H1 (cell line): ENCODE measurements at regions not wholly inside any gene's neighbourhood (a gene's known extent, or its start where the extent isn't known, plus 50 kb on each side); places are given as distances from the start of the nearest gene placed in this dataset.
A peak's percentile ranks its signal among the peaks of the same experiment; 100 is the strongest.

ENCODE experiments used
- GTF2F1 ChIP-seq: IDR thresholded peaks from 2 replicates; pipeline ENCODE4 v1.6.1; 2012; ENCODE audit warnings: low read depth, low read length, improper control_type of control experiment, borderline replicate concordance
- KDM5A ChIP-seq: fragments of 200-600 bp; IDR thresholded peaks from 2 replicates; pipeline ENCODE4 v1.7.1; 2012; ENCODE audit warnings: mild to moderate bottlenecking, low read length, inconsistent platforms, mixed read lengths
- NANOG ChIP-seq: IDR thresholded peaks from 2 replicates; pipeline ENCODE4 v1.6.1; 2011; ENCODE audit warnings: low read length, low read depth, mild to moderate bottlenecking, inconsistent platforms; ENCODE audit not compliant: insufficient read depth, poor library complexity, severe bottlenecking
- RBBP5 ChIP-seq: IDR thresholded peaks from 2 replicates; pipeline ENCODE4 v1.7.1; 2012; ENCODE audit warnings: low read depth, mild to moderate bottlenecking, inconsistent platforms, low read length, moderate library complexity, borderline replicate concordance
- TEAD4 ChIP-seq: IDR thresholded peaks from 2 replicates; pipeline ENCODE4 v1.6.1; 2012; ENCODE audit warnings: low read depth, low read length, inconsistent platforms, mixed read lengths
- TF ChIP-seq, protein P1 (sequence below), 3 experiments: IDR thresholded peaks; 1 replicate in 2 of 3; 2 replicates in 1 of 3; pipeline versions ENCODE4 v1.5.1 to v1.6.1; 2011; ENCODE audit warnings: low read length in 3 of 3, mild to moderate bottlenecking in 3 of 3, inconsistent platforms in 2 of 3, low read depth in 1 of 3, moderate library complexity in 1 of 3; ENCODE audit not compliant: insufficient read depth in 1 of 3; ENCODE audit errors: control extremely low read depth in 1 of 3

DNA sequence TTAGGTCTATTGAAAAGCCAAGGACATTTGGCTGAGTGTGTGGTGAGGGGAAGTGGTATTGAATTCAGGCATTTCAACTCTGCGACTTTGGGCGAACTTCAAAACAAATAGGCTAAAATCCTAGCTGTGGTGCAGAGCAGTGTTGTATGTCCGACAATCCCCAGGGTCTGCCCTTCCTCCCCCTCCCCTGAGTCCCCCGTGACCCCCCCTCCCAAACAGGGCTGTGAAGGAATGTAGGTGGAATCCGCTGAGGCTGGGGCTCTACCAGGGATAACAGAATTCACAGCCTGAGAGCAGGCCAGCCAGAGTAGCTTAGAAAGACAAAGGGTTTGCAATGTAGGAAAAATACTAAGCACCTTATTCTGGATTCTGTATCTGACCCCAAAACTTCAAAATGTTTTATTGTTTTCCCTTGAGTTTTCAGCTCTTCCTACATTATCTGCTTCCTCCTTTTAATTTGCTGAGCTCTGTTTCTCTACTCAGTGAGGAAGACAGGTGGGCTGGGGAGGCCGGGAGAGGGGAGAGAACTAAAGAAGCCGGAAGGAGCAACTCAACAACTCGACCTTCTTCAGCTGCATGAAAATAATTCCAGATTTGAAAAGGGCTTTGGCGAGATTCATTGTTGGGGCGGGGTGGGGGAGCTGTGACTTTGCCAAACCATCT is 315.2 kb downstream of the BLID start (continued):
- TF ChIP-seq, protein P1, sequence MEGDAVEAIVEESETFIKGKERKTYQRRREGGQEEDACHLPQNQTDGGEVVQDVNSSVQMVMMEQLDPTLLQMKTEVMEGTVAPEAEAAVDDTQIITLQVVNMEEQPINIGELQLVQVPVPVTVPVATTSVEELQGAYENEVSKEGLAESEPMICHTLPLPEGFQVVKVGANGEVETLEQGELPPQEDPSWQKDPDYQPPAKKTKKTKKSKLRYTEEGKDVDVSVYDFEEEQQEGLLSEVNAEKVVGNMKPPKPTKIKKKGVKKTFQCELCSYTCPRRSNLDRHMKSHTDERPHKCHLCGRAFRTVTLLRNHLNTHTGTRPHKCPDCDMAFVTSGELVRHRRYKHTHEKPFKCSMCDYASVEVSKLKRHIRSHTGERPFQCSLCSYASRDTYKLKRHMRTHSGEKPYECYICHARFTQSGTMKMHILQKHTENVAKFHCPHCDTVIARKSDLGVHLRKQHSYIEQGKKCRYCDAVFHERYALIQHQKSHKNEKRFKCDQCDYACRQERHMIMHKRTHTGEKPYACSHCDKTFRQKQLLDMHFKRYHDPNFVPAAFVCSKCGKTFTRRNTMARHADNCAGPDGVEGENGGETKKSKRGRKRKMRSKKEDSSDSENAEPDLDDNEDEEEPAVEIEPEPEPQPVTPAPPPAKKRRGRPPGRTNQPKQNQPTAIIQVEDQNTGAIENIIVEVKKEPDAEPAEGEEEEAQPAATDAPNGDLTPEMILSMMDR (IDR thresholded peaks at IDR 0.05; ENCODE audit: control extremely low read depth in 1 of 3, insufficient read depth in 1 of 3, low read depth in 1 of 3, low read length in 3 of 3), result no peak
- TF ChIP-seq TEAD4 (peak; percentile 95), GTF2F1 (no peak), NANOG (no peak), RBBP5 (no peak; the same call in 1 of the 2 replicates), KDM5A (no peak)
- TF ChIP-seq, all 59 proteins: peak for 4
